IPS-NIHi11 (cell line): ENCODE measurements at regions not wholly inside any gene's neighbourhood (a gene's known extent, or its start where the extent isn't known, plus 50 kb on each side); places are given as distances from the start of the nearest gene placed in this dataset.

Source experiments
- DNase-seq: peaks from one replicate; pipeline ENCODE4 v3.0.0; 2012; ENCODE audit warnings: mixed read lengths, low spot score

GRCh38 chr4:166491635-166492034 is 618.6 kb downstream of the TLL1 start:
- DNase-seq, result no peak

- DNase-seq, result no peak
Measured at GRCh38 chr4:166493924-166494345, 620.9 kb downstream of the TLL1 start.

GRCh38 chr4:166498546-166498945 is 625.5 kb downstream of the TLL1 start:
- DNase-seq, result no peak

GRCh38 chr4:166499820-166500219 is 626.8 kb downstream of the TLL1 start:
- no peak for DNase-seq

GRCh38 chr4:166501941-166502382 is 628.9 kb downstream of the TLL1 start:
- peak; percentile 69 for DNase-seq

- DNase-seq, result no peak
Measured at GRCh38 chr4:166502660-166503059, 629.6 kb downstream of the TLL1 start.

GRCh38 chr4:166506051-166506450 is 633.0 kb downstream of the TLL1 start:
- no peak for DNase-seq

GRCh38 chr4:166512267-166512666 is 639.2 kb downstream of the TLL1 start:
- no peak for DNase-seq

- no peak for DNase-seq
Measured at GRCh38 chr4:166518315-166518714, 645.3 kb downstream of the TLL1 start.

GRCh38 chr4:166518776-166519175 is 645.7 kb downstream of the TLL1 start:
- DNase-seq, result no peak

GRCh38 chr4:166519774-166520173 is 646.7 kb downstream of the TLL1 start:
- DNase-seq, result no peak

GRCh38 chr4:166527500-166527899 is 654.5 kb downstream of the TLL1 start:
- DNase-seq, result no peak

- DNase-seq, result no peak
Measured at GRCh38 chr4:166531703-166532102, 658.7 kb downstream of the TLL1 start.

GRCh38 chr4:166535865-166536264 is 662.8 kb downstream of the TLL1 start:
- no peak for DNase-seq

- no peak for DNase-seq
Measured at GRCh38 chr4:166538491-166539005, 665.5 kb downstream of the TLL1 start.

GRCh38 chr4:166546009-166546408 is 673.0 kb downstream of the TLL1 start:
- no peak for DNase-seq

- no peak for DNase-seq
Measured at GRCh38 chr4:166577639-166578038, 656.7 kb downstream of the SPOCK3 start.

- DNase-seq, result no peak
Measured at GRCh38 chr4:166585491-166585890, 648.8 kb downstream of the SPOCK3 start.

GRCh38 chr4:166594326-166594946 is 639.9 kb downstream of the SPOCK3 start:
- peak; percentile 76 for DNase-seq

- no peak for DNase-seq
Measured at GRCh38 chr4:166600264-166600663, 634.0 kb downstream of the SPOCK3 start.

GRCh38 chr4:166602068-166602467 is 632.2 kb downstream of the SPOCK3 start:
- no peak for DNase-seq

GRCh38 chr4:166622425-166622977 is 611.8 kb downstream of the SPOCK3 start:
- no peak for DNase-seq

GRCh38 chr4:166625018-166625637 is 609.2 kb downstream of the SPOCK3 start:
- no peak for DNase-seq
